ENCODE measurements at regions not wholly inside any gene's neighbourhood (a gene's known extent, or its start where the extent isn't known, plus 50 kb on each side); places are given as distances from the start of the nearest gene placed in this dataset.
"Not testable (repeated sequence)": the region's sequence is repeated elsewhere in the genome, so short reads cannot be mapped to it uniquely, and the experiment has no call there.

GRCh38 chr4:66439508-66439907 is 769.2 kb upstream of the EPHA5 start:
- no peak for DNase-seq (ENCODE audit: low read depth, low spot score)

- DNase-seq (ENCODE audit: low read depth, low spot score): no peak
Observed at GRCh38 chr4:66433706-66434105, 763.4 kb upstream of the EPHA5 start.

- DNase-seq (ENCODE audit: low read depth, low spot score): peak; percentile 36
Observed at GRCh38 chr4:66430856-66431255, 760.6 kb upstream of the EPHA5 start.

GRCh38 chr4:66429276-66429675 is 759.0 kb upstream of the EPHA5 start:
- DNase-seq (ENCODE audit: low read depth, low spot score): no peak

- no peak for DNase-seq (ENCODE audit: low read depth, low spot score)
Observed at GRCh38 chr4:66416425-66416824, 746.1 kb upstream of the EPHA5 start.

GRCh38 chr4:66404141-66404540 is 733.9 kb upstream of the EPHA5 start:
- DNase-seq (ENCODE audit: low read depth, low spot score): no peak

- DNase-seq (ENCODE audit: low read depth, low spot score): no peak
Observed at GRCh38 chr4:66376921-66377320, 706.6 kb upstream of the EPHA5 start.

GRCh38 chr4:66376396-66376795 is 706.1 kb upstream of the EPHA5 start:
- no peak for DNase-seq (ENCODE audit: low read depth, low spot score)

GRCh38 chr4:66373268-66373667 is 703.0 kb upstream of the EPHA5 start:
- DNase-seq (ENCODE audit: low read depth, low spot score): no peak

- no peak for DNase-seq (ENCODE audit: low read depth, low spot score)
Observed at GRCh38 chr4:66372706-66373105, 702.4 kb upstream of the EPHA5 start.

- DNase-seq (ENCODE audit: low read depth, low spot score): no peak
Observed at GRCh38 chr4:66367043-66367660, 696.9 kb upstream of the EPHA5 start.

GRCh38 chr4:66360395-66360794 is 690.1 kb upstream of the EPHA5 start:
- DNase-seq (ENCODE audit: low read depth, low spot score): not testable (repeated sequence)

- DNase-seq (ENCODE audit: low read depth, low spot score): peak; percentile 58
Observed at GRCh38 chr4:66357316-66357715, 687.0 kb upstream of the EPHA5 start.

- DNase-seq (ENCODE audit: low read depth, low spot score): no peak
Observed at GRCh38 chr4:66355328-66355727, 685.0 kb upstream of the EPHA5 start.

GRCh38 chr4:66351761-66352160 is 681.5 kb upstream of the EPHA5 start:
- DNase-seq (ENCODE audit: low read depth, low spot score): no peak

- no peak for DNase-seq (ENCODE audit: low read depth, low spot score)
Observed at GRCh38 chr4:66340286-66340893, 670.1 kb upstream of the EPHA5 start.

- no peak for DNase-seq (ENCODE audit: low read depth, low spot score)
Observed at GRCh38 chr4:66339007-66339406, 668.7 kb upstream of the EPHA5 start.

- no peak for DNase-seq (ENCODE audit: low read depth, low spot score)
Observed at GRCh38 chr4:66331761-66332160, 661.5 kb upstream of the EPHA5 start.

GRCh38 chr4:66330125-66330524 is 659.8 kb upstream of the EPHA5 start:
- DNase-seq (ENCODE audit: low read depth, low spot score): peak; percentile 37

GRCh38 chr4:66328803-66329574 is 658.7 kb upstream of the EPHA5 start:
- peak; percentile 35 for DNase-seq (ENCODE audit: low read depth, low spot score)

- DNase-seq (ENCODE audit: low read depth, low spot score): no peak
Observed at GRCh38 chr4:66307641-66308438, 637.6 kb upstream of the EPHA5 start.

GRCh38 chr4:66300336-66300934 is 630.1 kb upstream of the EPHA5 start:
- DNase-seq (ENCODE audit: low read depth, low spot score): no peak
